GM23338 (cell line): ENCODE measurements at regions not wholly inside any gene's neighbourhood (a gene's known extent, or its start where the extent isn't known, plus 50 kb on each side); places are given as distances from the start of the nearest gene placed in this dataset.

Experiments used
- ATAC-seq: fragments of 200-7000 bp; cut with Tn5 transposase; 3 replicates; pipeline ENCODE4 v1.9.1; 2020
- DNase-seq: peaks from one replicate; pipeline ENCODE4 v3.0.0-alpha.2; 2015; ENCODE audit warnings: low spot score
- H2AFZ ChIP-seq: fragments of 200-600 bp; sonication (generic); 2 replicates; pipeline ENCODE4 v1.8.0; 2016; ENCODE audit warnings: antibody characterized with exemption, mild to moderate bottlenecking, moderate library complexity
- H3F3A ChIP-seq: fragments of 200-600 bp; sonication (generic); replicated peaks from 2 replicates; pipeline ENCODE4 v1.8.0; 2017; ENCODE audit warnings: antibody characterized with exemption, mixed run types, low read depth
- H3K27ac ChIP-seq: fragments of 200-600 bp; sonication (generic); 2 replicates; pipeline ENCODE4 v1.6.1; 2016; ENCODE audit warnings: low read depth
- H3K27me3 ChIP-seq: fragments of 200-600 bp; sonication (generic); 2 replicates; pipeline ENCODE4 v1.8.0; 2016; ENCODE audit warnings: mild to moderate bottlenecking, mixed run types, moderate library complexity; ENCODE audit not compliant: insufficient read depth
- H3K36me3 ChIP-seq: fragments of 200-600 bp; sonication (generic); 2 replicates; pipeline ENCODE4 v1.8.0; 2016; ENCODE audit warnings: mild to moderate bottlenecking; ENCODE audit not compliant: insufficient read depth
- H3K4me1 ChIP-seq: fragments of 200-600 bp; sonication (generic); 2 replicates; pipeline ENCODE4 v1.8.0; 2016; ENCODE audit warnings: mild to moderate bottlenecking, moderate library complexity; ENCODE audit not compliant: insufficient read depth
- H3K4me2 ChIP-seq: fragments of 200-600 bp; sonication (generic); 2 replicates; pipeline ENCODE4 v1.7.1; 2017; ENCODE audit warnings: mixed run types
- H3K4me3 ChIP-seq: fragments of 200-600 bp; sonication (generic); 2 replicates; pipeline ENCODE4 v1.6.1; 2016; ENCODE audit warnings: mixed run types
- H3K79me2 ChIP-seq: fragments of 200-600 bp; sonication (generic); replicated peaks from 2 replicates; pipeline ENCODE4 v1.8.0; 2017; ENCODE audit warnings: mild to moderate bottlenecking; ENCODE audit not compliant: insufficient read depth
- H3K9me2 ChIP-seq: fragments of 200-600 bp; sonication (generic); 2 replicates; pipeline ENCODE4 v1.8.0; 2017; ENCODE audit not compliant: insufficient read depth
- H4K20me1 ChIP-seq: fragments of 200-600 bp; sonication (generic); replicated peaks from 2 replicates; pipeline ENCODE4 v1.8.0; 2017; ENCODE audit warnings: mild to moderate bottlenecking; ENCODE audit not compliant: insufficient read depth
- H3K27ac Mint-ChIP-seq: 2 replicates; pipeline ENCODE4 v1.8.0; 2020; ENCODE audit warnings: inconsistent platforms, mild to moderate bottlenecking, moderate library complexity, mixed read lengths
- H3K27me3 Mint-ChIP-seq: 3 replicates; pipeline ENCODE4 v1.8.0; 2022; ENCODE audit warnings: low read depth, mild to moderate bottlenecking, moderate library complexity, mixed read lengths, inconsistent platforms; ENCODE audit not compliant: insufficient read depth, poor library complexity
- H3K36me3 Mint-ChIP-seq: 3 replicates; pipeline ENCODE4 v1.8.0; 2021; ENCODE audit warnings: low read depth, mild to moderate bottlenecking, inconsistent platforms, moderate library complexity, mixed read lengths
- H3K4me1 Mint-ChIP-seq: 3 replicates; pipeline ENCODE4 v1.8.0; 2020; ENCODE audit warnings: mild to moderate bottlenecking, inconsistent platforms, mixed read lengths
- H3K4me3 Mint-ChIP-seq: 3 replicates; pipeline ENCODE4 v1.8.0; 2021; ENCODE audit warnings: moderate library complexity, mild to moderate bottlenecking, inconsistent platforms, mixed read lengths
- H3K9me3 Mint-ChIP-seq: 3 replicates; pipeline ENCODE4 v1.8.0; 2020; ENCODE audit warnings: moderate library complexity, mild to moderate bottlenecking, inconsistent platforms, mixed read lengths
- CREB1 ChIP-seq: fragments of 250-450 bp; sonication (Bioruptor Pico); IDR thresholded peaks from 2 replicates; pipeline ENCODE4 v1.5.0; 2020; ENCODE audit warnings: low read depth, mild to moderate bottlenecking, moderate library complexity
- EZH2 ChIP-seq: fragments of 200-600 bp; sonication (generic); IDR thresholded peaks from one replicate; pipeline ENCODE4 v1.8.0; 2017; ENCODE audit warnings: antibody characterized with exemption, mild to moderate bottlenecking, low read depth; ENCODE audit not compliant: unreplicated experiment
- EZH2phosphoT487 ChIP-seq: fragments of 200-600 bp; sonication (generic); IDR thresholded peaks from one replicate; pipeline ENCODE4 v1.8.1; 2018; ENCODE audit warnings: antibody characterized with exemption; ENCODE audit not compliant: unreplicated experiment
- JUNB ChIP-seq: IDR thresholded peaks from one replicate; pipeline ENCODE4 v1.6.1; 2016; ENCODE audit warnings: antibody characterized with exemption; ENCODE audit not compliant: unreplicated experiment
- NANOG ChIP-seq: IDR thresholded peaks from 2 replicates; pipeline ENCODE4 v1.6.1; 2016; ENCODE audit warnings: antibody characterized with exemption, borderline replicate concordance
- POLR2AphosphoS5 ChIP-seq: IDR thresholded peaks from 2 replicates; pipeline ENCODE4 v1.6.1; 2016; ENCODE audit warnings: antibody characterized with exemption, low read depth
- STAT1 ChIP-seq: IDR thresholded peaks from one replicate; pipeline ENCODE4 v1.6.1; 2016; ENCODE audit warnings: antibody characterized with exemption; ENCODE audit not compliant: unreplicated experiment
- ZNF114 ChIP-seq: fragments of 250-450 bp; sonication (Bioruptor Pico); IDR thresholded peaks from 2 replicates; pipeline ENCODE4 v1.5.0; 2020; ENCODE audit warnings: mild to moderate bottlenecking, moderate library complexity
- ZNF331 ChIP-seq: fragments of 250-450 bp; sonication (Bioruptor Pico); IDR thresholded peaks from 2 replicates; pipeline ENCODE4 v1.5.0; 2020; ENCODE audit warnings: low read depth, mild to moderate bottlenecking, moderate library complexity
- TF ChIP-seq, protein P1 (sequence below), 2 experiments: fragments of 200-600 bp in 1 of 2; sonication (generic) in 1 of 2; conservative IDR thresholded peaks; 2 replicates each; pipeline versions ENCODE4 v1.5.1 to v1.6.1; 2016 to 2017; ENCODE audit warnings: antibody characterized with exemption in 2 of 2, low read depth in 2 of 2, mild to moderate bottlenecking in 2 of 2, moderate library complexity in 1 of 2
- TF ChIP-seq, protein P2 (sequence below): IDR thresholded peaks from one replicate; pipeline ENCODE4 v1.6.1; 2018; ENCODE audit warnings: antibody characterized with exemption; ENCODE audit not compliant: unreplicated experiment
- TF ChIP-seq, protein P3 (sequence below): fragments of 250-450 bp; sonication (Bioruptor Pico); IDR thresholded peaks from 2 replicates; pipeline ENCODE4 v1.5.0; 2020; ENCODE audit warnings: mild to moderate bottlenecking, moderate library complexity
- TF ChIP-seq, protein P4 (sequence below): IDR thresholded peaks from 2 replicates; pipeline ENCODE4 v1.6.1; 2016; ENCODE audit warnings: antibody characterized with exemption

DNA sequence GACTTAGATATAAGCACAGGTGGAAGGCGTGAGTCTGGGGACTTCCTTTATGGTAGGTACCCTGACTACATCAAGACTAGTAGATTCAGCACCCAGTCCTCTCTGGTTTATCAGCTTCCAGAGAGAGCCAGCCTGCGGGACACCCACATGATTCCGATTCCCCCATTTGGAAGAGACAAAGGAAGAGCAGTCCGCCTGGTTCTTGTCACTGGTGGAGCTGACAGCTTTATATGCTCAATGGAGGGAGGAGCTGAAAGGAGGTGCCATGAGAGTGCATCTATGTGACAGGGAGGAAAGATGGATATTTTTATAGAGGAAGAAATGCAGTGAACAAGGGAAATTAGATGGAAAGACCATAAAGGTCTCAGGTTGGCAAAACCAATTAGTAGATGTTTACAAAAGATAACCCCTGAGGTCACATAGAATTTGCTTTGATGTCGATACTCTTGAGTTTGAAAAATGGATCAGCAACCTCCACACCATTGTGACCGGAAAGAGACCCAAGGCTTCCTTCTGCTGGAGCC, 437.7 kb downstream of the PMP22 start:
- Histone ChIP-seq H2AFZ (peak overlapping the region; percentile 57; the same call in 1 of the 2 replicates), H3K9me2 (no peaks in the 10 kb centered on the region), H3K4me2 (no peak overlapping the region), H4K20me1 (no peaks in the 10 kb centered on the region), H3K36me3 (no peaks in the 10 kb centered on the region), H3K27ac (no peak overlapping the region), H3K4me3 (no peak overlapping the region), H3K79me2 (no peaks in the 10 kb centered on the region), H3F3A (no peaks in the 10 kb centered on the region), H3K4me1 (no peaks in the 10 kb centered on the region), H3K27me3 (no peaks in the 10 kb centered on the region)
- Mint-ChIP-seq H3K27me3 (no peaks in the 10 kb centered on the region), H3K4me1 (no peaks in the 10 kb centered on the region; the same call in 2 of the 3 replicates), H3K36me3 (peaks cover 5% of the 10 kb centered on the region; the same call in 2 of the 3 replicates), H3K9me3 (peaks cover 11% of the 10 kb centered on the region), H3K4me3 (no peak overlapping the region), H3K27ac (no peak overlapping the region)
- ATAC-seq (no peak), DNase-seq (no peak)
- TF ChIP-seq ZNF114 (CRISPR knock-in tag) (no peak), EZH2 (no peak), ZNF331 (CRISPR knock-in tag) (no peak), POLR2AphosphoS5 (no peak), NANOG (no peak), EZH2phosphoT487 (no peak), JUNB (no peak), STAT1 (no peak), CREB1 (CRISPR knock-in tag) (no peak)
- TF ChIP-seq, protein P1, sequence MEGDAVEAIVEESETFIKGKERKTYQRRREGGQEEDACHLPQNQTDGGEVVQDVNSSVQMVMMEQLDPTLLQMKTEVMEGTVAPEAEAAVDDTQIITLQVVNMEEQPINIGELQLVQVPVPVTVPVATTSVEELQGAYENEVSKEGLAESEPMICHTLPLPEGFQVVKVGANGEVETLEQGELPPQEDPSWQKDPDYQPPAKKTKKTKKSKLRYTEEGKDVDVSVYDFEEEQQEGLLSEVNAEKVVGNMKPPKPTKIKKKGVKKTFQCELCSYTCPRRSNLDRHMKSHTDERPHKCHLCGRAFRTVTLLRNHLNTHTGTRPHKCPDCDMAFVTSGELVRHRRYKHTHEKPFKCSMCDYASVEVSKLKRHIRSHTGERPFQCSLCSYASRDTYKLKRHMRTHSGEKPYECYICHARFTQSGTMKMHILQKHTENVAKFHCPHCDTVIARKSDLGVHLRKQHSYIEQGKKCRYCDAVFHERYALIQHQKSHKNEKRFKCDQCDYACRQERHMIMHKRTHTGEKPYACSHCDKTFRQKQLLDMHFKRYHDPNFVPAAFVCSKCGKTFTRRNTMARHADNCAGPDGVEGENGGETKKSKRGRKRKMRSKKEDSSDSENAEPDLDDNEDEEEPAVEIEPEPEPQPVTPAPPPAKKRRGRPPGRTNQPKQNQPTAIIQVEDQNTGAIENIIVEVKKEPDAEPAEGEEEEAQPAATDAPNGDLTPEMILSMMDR (conservative IDR thresholded peaks at IDR 0.05; ENCODE audit: low read depth in 2 of 2): no peak
- TF ChIP-seq, protein P2, sequence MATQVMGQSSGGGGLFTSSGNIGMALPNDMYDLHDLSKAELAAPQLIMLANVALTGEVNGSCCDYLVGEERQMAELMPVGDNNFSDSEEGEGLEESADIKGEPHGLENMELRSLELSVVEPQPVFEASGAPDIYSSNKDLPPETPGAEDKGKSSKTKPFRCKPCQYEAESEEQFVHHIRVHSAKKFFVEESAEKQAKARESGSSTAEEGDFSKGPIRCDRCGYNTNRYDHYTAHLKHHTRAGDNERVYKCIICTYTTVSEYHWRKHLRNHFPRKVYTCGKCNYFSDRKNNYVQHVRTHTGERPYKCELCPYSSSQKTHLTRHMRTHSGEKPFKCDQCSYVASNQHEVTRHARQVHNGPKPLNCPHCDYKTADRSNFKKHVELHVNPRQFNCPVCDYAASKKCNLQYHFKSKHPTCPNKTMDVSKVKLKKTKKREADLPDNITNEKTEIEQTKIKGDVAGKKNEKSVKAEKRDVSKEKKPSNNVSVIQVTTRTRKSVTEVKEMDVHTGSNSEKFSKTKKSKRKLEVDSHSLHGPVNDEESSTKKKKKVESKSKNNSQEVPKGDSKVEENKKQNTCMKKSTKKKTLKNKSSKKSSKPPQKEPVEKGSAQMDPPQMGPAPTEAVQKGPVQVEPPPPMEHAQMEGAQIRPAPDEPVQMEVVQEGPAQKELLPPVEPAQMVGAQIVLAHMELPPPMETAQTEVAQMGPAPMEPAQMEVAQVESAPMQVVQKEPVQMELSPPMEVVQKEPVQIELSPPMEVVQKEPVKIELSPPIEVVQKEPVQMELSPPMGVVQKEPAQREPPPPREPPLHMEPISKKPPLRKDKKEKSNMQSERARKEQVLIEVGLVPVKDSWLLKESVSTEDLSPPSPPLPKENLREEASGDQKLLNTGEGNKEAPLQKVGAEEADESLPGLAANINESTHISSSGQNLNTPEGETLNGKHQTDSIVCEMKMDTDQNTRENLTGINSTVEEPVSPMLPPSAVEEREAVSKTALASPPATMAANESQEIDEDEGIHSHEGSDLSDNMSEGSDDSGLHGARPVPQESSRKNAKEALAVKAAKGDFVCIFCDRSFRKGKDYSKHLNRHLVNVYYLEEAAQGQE: no peak
- TF ChIP-seq, protein P3, sequence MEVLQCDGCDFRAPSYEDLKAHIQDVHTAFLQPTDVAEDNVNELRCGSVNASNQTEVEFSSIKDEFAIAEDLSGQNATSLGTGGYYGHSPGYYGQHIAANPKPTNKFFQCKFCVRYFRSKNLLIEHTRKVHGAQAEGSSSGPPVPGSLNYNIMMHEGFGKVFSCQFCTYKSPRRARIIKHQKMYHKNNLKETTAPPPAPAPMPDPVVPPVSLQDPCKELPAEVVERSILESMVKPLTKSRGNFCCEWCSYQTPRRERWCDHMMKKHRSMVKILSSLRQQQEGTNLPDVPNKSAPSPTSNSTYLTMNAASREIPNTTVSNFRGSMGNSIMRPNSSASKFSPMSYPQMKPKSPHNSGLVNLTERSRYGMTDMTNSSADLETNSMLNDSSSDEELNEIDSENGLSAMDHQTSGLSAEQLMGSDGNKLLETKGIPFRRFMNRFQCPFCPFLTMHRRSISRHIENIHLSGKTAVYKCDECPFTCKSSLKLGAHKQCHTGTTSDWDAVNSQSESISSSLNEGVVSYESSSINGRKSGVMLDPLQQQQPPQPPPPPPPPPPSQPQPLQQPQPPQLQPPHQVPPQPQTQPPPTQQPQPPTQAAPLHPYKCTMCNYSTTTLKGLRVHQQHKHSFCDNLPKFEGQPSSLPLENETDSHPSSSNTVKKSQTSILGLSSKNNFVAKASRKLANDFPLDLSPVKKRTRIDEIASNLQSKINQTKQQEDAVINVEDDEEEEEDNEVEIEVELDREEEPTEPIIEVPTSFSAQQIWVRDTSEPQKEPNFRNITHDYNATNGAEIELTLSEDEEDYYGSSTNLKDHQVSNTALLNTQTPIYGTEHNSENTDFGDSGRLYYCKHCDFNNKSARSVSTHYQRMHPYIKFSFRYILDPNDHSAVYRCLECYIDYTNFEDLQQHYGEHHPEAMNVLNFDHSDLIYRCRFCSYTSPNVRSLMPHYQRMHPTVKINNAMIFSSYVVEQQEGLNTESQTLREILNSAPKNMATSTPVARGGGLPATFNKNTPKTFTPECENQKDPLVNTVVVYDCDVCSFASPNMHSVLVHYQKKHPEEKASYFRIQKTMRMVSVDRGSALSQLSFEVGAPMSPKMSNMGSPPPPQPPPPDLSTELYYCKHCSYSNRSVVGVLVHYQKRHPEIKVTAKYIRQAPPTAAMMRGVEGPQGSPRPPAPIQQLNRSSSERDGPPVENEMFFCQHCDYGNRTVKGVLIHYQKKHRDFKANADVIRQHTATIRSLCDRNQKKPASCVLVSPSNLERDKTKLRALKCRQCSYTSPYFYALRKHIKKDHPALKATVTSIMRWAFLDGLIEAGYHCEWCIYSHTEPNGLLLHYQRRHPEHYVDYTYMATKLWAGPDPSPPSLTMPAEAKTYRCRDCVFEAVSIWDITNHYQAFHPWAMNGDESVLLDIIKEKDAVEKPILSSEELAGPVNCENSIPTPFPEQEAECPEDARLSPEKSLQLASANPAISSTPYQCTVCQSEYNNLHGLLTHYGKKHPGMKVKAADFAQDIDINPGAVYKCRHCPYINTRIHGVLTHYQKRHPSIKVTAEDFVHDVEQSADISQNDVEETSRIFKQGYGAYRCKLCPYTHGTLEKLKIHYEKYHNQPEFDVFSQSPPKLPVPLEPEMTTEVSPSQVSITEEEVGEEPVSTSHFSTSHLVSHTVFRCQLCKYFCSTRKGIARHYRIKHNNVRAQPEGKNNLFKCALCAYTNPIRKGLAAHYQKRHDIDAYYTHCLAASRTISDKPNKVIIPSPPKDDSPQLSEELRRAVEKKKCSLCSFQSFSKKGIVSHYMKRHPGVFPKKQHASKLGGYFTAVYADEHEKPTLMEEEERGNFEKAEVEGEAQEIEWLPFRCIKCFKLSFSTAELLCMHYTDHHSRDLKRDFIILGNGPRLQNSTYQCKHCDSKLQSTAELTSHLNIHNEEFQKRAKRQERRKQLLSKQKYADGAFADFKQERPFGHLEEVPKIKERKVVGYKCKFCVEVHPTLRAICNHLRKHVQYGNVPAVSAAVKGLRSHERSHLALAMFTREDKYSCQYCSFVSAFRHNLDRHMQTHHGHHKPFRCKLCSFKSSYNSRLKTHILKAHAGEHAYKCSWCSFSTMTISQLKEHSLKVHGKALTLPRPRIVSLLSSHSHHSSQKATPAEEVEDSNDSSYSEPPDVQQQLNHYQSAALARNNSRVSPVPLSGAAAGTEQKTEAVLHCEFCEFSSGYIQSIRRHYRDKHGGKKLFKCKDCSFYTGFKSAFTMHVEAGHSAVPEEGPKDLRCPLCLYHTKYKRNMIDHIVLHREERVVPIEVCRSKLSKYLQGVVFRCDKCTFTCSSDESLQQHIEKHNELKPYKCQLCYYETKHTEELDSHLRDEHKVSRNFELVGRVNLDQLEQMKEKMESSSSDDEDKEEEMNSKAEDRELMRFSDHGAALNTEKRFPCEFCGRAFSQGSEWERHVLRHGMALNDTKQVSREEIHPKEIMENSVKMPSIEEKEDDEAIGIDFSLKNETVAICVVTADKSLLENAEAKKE (CRISPR knock-in tag): no peak
- TF ChIP-seq, protein P4, sequence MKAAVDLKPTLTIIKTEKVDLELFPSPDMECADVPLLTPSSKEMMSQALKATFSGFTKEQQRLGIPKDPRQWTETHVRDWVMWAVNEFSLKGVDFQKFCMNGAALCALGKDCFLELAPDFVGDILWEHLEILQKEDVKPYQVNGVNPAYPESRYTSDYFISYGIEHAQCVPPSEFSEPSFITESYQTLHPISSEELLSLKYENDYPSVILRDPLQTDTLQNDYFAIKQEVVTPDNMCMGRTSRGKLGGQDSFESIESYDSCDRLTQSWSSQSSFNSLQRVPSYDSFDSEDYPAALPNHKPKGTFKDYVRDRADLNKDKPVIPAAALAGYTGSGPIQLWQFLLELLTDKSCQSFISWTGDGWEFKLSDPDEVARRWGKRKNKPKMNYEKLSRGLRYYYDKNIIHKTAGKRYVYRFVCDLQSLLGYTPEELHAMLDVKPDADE: no peak
